Superior temporal gyrus (tissue), 1 donor: ENCODE measurements at regions not wholly inside any gene's neighbourhood (a gene's known extent, or its start where the extent isn't known, plus 50 kb on each side); places are given as distances from the start of the nearest gene placed in this dataset.

Experiments
- DNase-seq: peaks from one replicate; pipeline ENCODE4 v3.0.0-alpha.2; 2016; ENCODE audit errors: extremely low spot score

GRCh38 chr3:144229330-144229729 is 257.7 kb downstream of the DIPK2A start:
- DNase-seq: no peak

- peak; percentile 60 for DNase-seq
Observed at GRCh38 chr3:144229953-144230352, 258.3 kb downstream of the DIPK2A start.

GRCh38 chr3:144235489-144235888 is 263.9 kb downstream of the DIPK2A start:
- no peak for DNase-seq

- no peak for DNase-seq
Observed at GRCh38 chr3:144237351-144237750, 265.7 kb downstream of the DIPK2A start.

GRCh38 chr3:144241404-144241803 is 269.8 kb downstream of the DIPK2A start:
- DNase-seq: no peak

GRCh38 chr3:144242747-144243146 is 271.1 kb downstream of the DIPK2A start:
- DNase-seq: no peak

- no peak for DNase-seq
Observed at GRCh38 chr3:144244662-144245061, 273.0 kb downstream of the DIPK2A start.

GRCh38 chr3:144252896-144253295 is 281.3 kb downstream of the DIPK2A start:
- no peak for DNase-seq

GRCh38 chr3:144257381-144257780 is 285.8 kb downstream of the DIPK2A start:
- no peak for DNase-seq

GRCh38 chr3:144259267-144259666 is 287.6 kb downstream of the DIPK2A start:
- DNase-seq: no peak

GRCh38 chr3:144263706-144264105 is 292.1 kb downstream of the DIPK2A start:
- no peak for DNase-seq

- no peak for DNase-seq
Observed at GRCh38 chr3:144264350-144264749, 292.7 kb downstream of the DIPK2A start.

GRCh38 chr3:144264794-144265193 is 293.2 kb downstream of the DIPK2A start:
- DNase-seq: no peak

- peak; percentile 21 for DNase-seq
Observed at GRCh38 chr3:144265542-144266100, 294.0 kb downstream of the DIPK2A start.

- no peak for DNase-seq
Observed at GRCh38 chr3:144270100-144270499, 298.5 kb downstream of the DIPK2A start.

- no peak for DNase-seq
Observed at GRCh38 chr3:144272680-144273079, 301.1 kb downstream of the DIPK2A start.

GRCh38 chr3:144273601-144274000 is 302.0 kb downstream of the DIPK2A start:
- DNase-seq: no peak

GRCh38 chr3:144275005-144275404 is 303.4 kb downstream of the DIPK2A start:
- no peak for DNase-seq

- DNase-seq: no peak
Observed at GRCh38 chr3:144282313-144282712, 310.7 kb downstream of the DIPK2A start.

GRCh38 chr3:144286235-144286910 is 314.8 kb downstream of the DIPK2A start:
- DNase-seq: no peak

GRCh38 chr3:144287001-144287400 is 315.4 kb downstream of the DIPK2A start:
- DNase-seq: no peak

- DNase-seq: no peak
Observed at GRCh38 chr3:144289057-144289456, 317.4 kb downstream of the DIPK2A start.

- no peak for DNase-seq
Observed at GRCh38 chr3:144294659-144295538, 323.3 kb downstream of the DIPK2A start.
